Hepatocyte (in vitro differentiated cells): ENCODE measurements at regions not wholly inside any gene's neighbourhood (a gene's known extent, or its start where the extent isn't known, plus 50 kb on each side); places are given as distances from the start of the nearest gene placed in this dataset.

Source experiments
- DNase-seq: peaks from one replicate; pipeline ENCODE4 v3.0.0-alpha.2; 2016; ENCODE audit warnings: low spot score
- H2AFZ ChIP-seq: fragments of 200-600 bp; sonication (generic); 2 replicates; pipeline ENCODE4 v1.6.0; 2016; ENCODE audit warnings: antibody characterized with exemption, mild to moderate bottlenecking
- H3K27ac ChIP-seq: fragments of 200-600 bp; sonication (generic); 2 replicates; pipeline ENCODE4 v1.5.1; 2016; ENCODE audit warnings: mild to moderate bottlenecking
- H3K27me3 ChIP-seq: fragments of 200-600 bp; sonication (generic); 2 replicates; pipeline ENCODE4 v1.6.1; 2016
- H3K36me3 ChIP-seq: fragments of 200-600 bp; sonication (generic); replicated peaks from 2 replicates; pipeline ENCODE4 v1.5.1; 2016; ENCODE audit warnings: low read depth; ENCODE audit not compliant: insufficient read depth
- H3K4me1 ChIP-seq: fragments of 200-600 bp; sonication (generic); 2 replicates; pipeline ENCODE4 v1.5.1; 2016; ENCODE audit warnings: mild to moderate bottlenecking, moderate library complexity; ENCODE audit not compliant: insufficient read depth
- H3K4me2 ChIP-seq: fragments of 200-600 bp; sonication (generic); 2 replicates; pipeline ENCODE4 v1.6.0; 2016
- H3K4me3 ChIP-seq: fragments of 200-600 bp; sonication (generic); 2 replicates; pipeline ENCODE4 v1.5.1; 2016; ENCODE audit warnings: mild to moderate bottlenecking
- H3K79me2 ChIP-seq: fragments of 200-600 bp; sonication (generic); 2 replicates; pipeline ENCODE4 v1.6.0; 2017; ENCODE audit warnings: mild to moderate bottlenecking
- H3K9me2 ChIP-seq: fragments of 200-600 bp; sonication (generic); replicated peaks from 2 replicates; pipeline ENCODE4 v1.6.0; 2017; ENCODE audit warnings: mild to moderate bottlenecking; ENCODE audit not compliant: insufficient read depth
- H3K9me3 ChIP-seq: fragments of 200-600 bp; sonication (generic); 2 replicates; pipeline ENCODE4 v1.5.1; 2016; ENCODE audit warnings: low read depth, mild to moderate bottlenecking
- H4K20me1 ChIP-seq: fragments of 200-600 bp; sonication (generic); 2 replicates; pipeline ENCODE4 v1.6.0; 2016; ENCODE audit warnings: mild to moderate bottlenecking; ENCODE audit not compliant: insufficient read depth, poor library complexity, severe bottlenecking
- CTCF ChIP-seq: fragments of 200-600 bp; sonication (generic); IDR thresholded peaks from 2 replicates; pipeline ENCODE4 v1.5.1; 2016; ENCODE audit warnings: antibody characterized with exemption, mild to moderate bottlenecking; ENCODE audit not compliant: poor library complexity
- EZH2 ChIP-seq: fragments of 200-600 bp; sonication (generic); IDR thresholded peaks from 2 replicates; pipeline ENCODE4 v1.6.1; 2016; ENCODE audit warnings: antibody characterized with exemption, mild to moderate bottlenecking, borderline replicate concordance
- EZH2phosphoT487 ChIP-seq: fragments of 200-600 bp; sonication (generic); IDR thresholded peaks from one replicate; pipeline ENCODE4 v1.6.1; 2018; ENCODE audit warnings: antibody characterized with exemption, mild to moderate bottlenecking, low read depth, moderate library complexity; ENCODE audit not compliant: unreplicated experiment, severe bottlenecking
- WGBS: methylation state at CpG from one replicate; pipeline ENCODE4 v1.1.6; 2016; ENCODE audit warnings: low lambda C conversion rate; ENCODE audit errors: missing lambda C conversion rate; 5-methylcytosine and 5-hydroxymethylcytosine counted together

- H3K27ac ChIP-seq, result no peak overlapping the region
- TF ChIP-seq EZH2phosphoT487 (no peak), CTCF (no peak), EZH2 (no peak)
- no peaks in the 10 kb centered on the region for H3K4me1 ChIP-seq
- H3K4me3 ChIP-seq, result no peak overlapping the region
- H3K36me3 ChIP-seq, result no peaks in the 10 kb centered on the region
- no peaks in the 10 kb centered on the region for H3K9me3 ChIP-seq
- DNase-seq, result no peak
- H3K79me2 ChIP-seq, result no peaks in the 10 kb centered on the region
- H2AFZ ChIP-seq, result no peak overlapping the region
- no peak overlapping the region for H3K4me2 ChIP-seq
- 90% methylated on average over 7 of the region's 7 CpGs for WGBS
- H3K9me2 ChIP-seq, result no peaks in the 10 kb centered on the region
- no peaks in the 10 kb centered on the region for H4K20me1 ChIP-seq
- no peaks in the 10 kb centered on the region for H3K27me3 ChIP-seq
Measured at GRCh38 chr18:78912336-78912735, 67.3 kb upstream of the SALL3 start.

- WGBS, result 90% methylated on average over 16 of the region's 18 CpGs
Measured at GRCh38 chr18:78912844-78913243, 66.8 kb upstream of the SALL3 start.

DNA sequence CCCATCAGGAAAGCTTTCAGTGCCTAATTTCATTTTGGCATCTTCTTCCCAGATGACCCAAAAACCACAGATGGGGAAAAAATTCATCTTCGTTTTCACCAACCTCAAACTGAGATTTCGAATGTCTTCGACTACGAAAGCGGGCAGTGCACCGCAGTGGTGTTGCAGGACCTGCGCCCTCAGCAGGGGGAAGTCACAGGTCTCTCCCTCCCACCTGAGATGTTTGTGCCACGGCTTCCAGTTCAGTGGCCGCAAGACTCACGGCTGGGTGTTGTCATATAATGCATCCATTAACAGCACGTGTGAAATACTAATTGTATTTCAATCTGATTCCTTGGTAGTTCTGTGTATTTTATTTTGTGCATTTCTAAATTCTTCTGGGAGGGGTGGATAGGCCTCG, 66.2 kb upstream of the SALL3 start:
- Histone ChIP-seq H3K4me2 (no peak overlapping the region), H4K20me1 (no peaks in the 10 kb centered on the region), H3K27ac (no peak overlapping the region), H3K27me3 (no peaks in the 10 kb centered on the region), H3K9me3 (no peaks in the 10 kb centered on the region), H3K9me2 (no peaks in the 10 kb centered on the region), H3K79me2 (no peaks in the 10 kb centered on the region), H2AFZ (no peak overlapping the region), H3K4me3 (no peak overlapping the region), H3K36me3 (no peaks in the 10 kb centered on the region), H3K4me1 (no peaks in the 10 kb centered on the region)
- TF ChIP-seq CTCF, result no peak
- TF ChIP-seq EZH2, result no peak
- no peak for TF ChIP-seq EZH2phosphoT487
- 94% methylated on average over 12 of the region's 12 CpGs for WGBS
- no peak for DNase-seq

More at GRCh38 chr18:78912844-78913243, 66.8 kb upstream of the SALL3 start:
- no peak for DNase-seq
- TF ChIP-seq CTCF, result no peak
- TF ChIP-seq EZH2, result no peak
- no peak for TF ChIP-seq EZH2phosphoT487
- no peak overlapping the region for H3K27ac ChIP-seq
- no peaks in the 10 kb centered on the region for H3K4me1 ChIP-seq
- no peak overlapping the region for H3K4me2 ChIP-seq
- H3K79me2 ChIP-seq, result no peaks in the 10 kb centered on the region
- H3K36me3 ChIP-seq, result no peaks in the 10 kb centered on the region
- H2AFZ ChIP-seq, result no peak overlapping the region
- H3K9me2 ChIP-seq, result no peaks in the 10 kb centered on the region
- no peak overlapping the region for H3K4me3 ChIP-seq
- no peaks in the 10 kb centered on the region for H3K27me3 ChIP-seq
- H4K20me1 ChIP-seq, result no peaks in the 10 kb centered on the region
- no peaks in the 10 kb centered on the region for H3K9me3 ChIP-seq

- Histone ChIP-seq H3K36me3 (no peaks in the 10 kb centered on the region), H3K4me3 (no peak overlapping the region), H3K9me3 (no peaks in the 10 kb centered on the region), H3K4me1 (no peaks in the 10 kb centered on the region), H4K20me1 (no peaks in the 10 kb centered on the region), H3K79me2 (no peaks in the 10 kb centered on the region), H3K27ac (no peak overlapping the region), H3K4me2 (no peak overlapping the region), H2AFZ (no peak overlapping the region), H3K27me3 (no peaks in the 10 kb centered on the region), H3K9me2 (no peaks in the 10 kb centered on the region)
- no peak for TF ChIP-seq CTCF
- TF ChIP-seq EZH2phosphoT487, result no peak
- no peak for TF ChIP-seq EZH2
- DNase-seq, result no peak
- WGBS, result 84% methylated on average over 15 of the region's 15 CpGs
Measured at GRCh38 chr18:78913830-78914231, 65.8 kb upstream of the SALL3 start.
